IMR-90 (cell line): ENCODE measurements at regions not wholly inside any gene's neighbourhood (a gene's known extent, or its start where the extent isn't known, plus 50 kb on each side); places are given as distances from the start of the nearest gene placed in this dataset.

ENCODE experiments used
- ATAC-seq: fragments of 200-7000 bp; cut with Tn5 transposase; 2 replicates; pipeline ENCODE4 v1.9.1; 2020; ENCODE audit warnings: low read depth, mild to moderate bottlenecking, moderate library complexity
- BruUV-seq: library from RNA; stranded (reverse); fragments of 400-500 nt; replicated peaks from 2 replicates; lab custom pipeline; 2021; lab: Mats Ljungman, UMichigan
- CTCF ChIA-PET: fragments of 300-600 bp; formaldehyde crosslinking; extraction: SDS; loops from one replicate; lab custom pipeline; 2021; ENCODE audit warnings: antibody characterized with exemption; lab: Yijun Ruan, JAX
- POLR2A ChIA-PET: fragments of 300-600 bp; sonication (Branson Sonifier 250); formaldehyde crosslinking; loops from one replicate; lab custom pipeline; 2022; ENCODE audit warnings: antibody characterized with exemption; ENCODE audit not compliant: unreplicated experiment; lab: Charles Lee
- DNase-seq: peaks from one replicate; pipeline ENCODE4 v3.0.0; 2013
- H2AFZ ChIP-seq: replicated peaks from 2 replicates; pipeline ENCODE3; 2013; ENCODE audit warnings: low read length, mild to moderate bottlenecking; ENCODE audit not compliant: poor library complexity
- H2AK5ac ChIP-seq: 2 replicates; pipeline ENCODE4 v1.6.1; 2013; ENCODE audit warnings: low read depth, low read length, inconsistent platforms
- H2AK9ac ChIP-seq: replicated peaks from 2 replicates; pipeline ENCODE3; 2013; ENCODE audit warnings: mild to moderate bottlenecking, low read depth, low read length, moderate library complexity; ENCODE audit not compliant: poor library complexity
- H2BK120ac ChIP-seq: 2 replicates; pipeline ENCODE4 v1.6.1; 2013; ENCODE audit warnings: low read depth, low read length, inconsistent platforms
- H2BK15ac ChIP-seq: 3 replicates; pipeline ENCODE4 v1.6.1; 2013; ENCODE audit warnings: low read depth, low read length, inconsistent platforms
- H2BK20ac ChIP-seq: 2 replicates; pipeline ENCODE4 v1.6.1; 2013; ENCODE audit warnings: low read depth, mild to moderate bottlenecking, inconsistent platforms, low read length, moderate library complexity
- H2BK5ac ChIP-seq: 2 replicates; pipeline ENCODE4 v1.6.1; 2013; ENCODE audit warnings: mild to moderate bottlenecking, low read depth, low read length, inconsistent platforms; ENCODE audit not compliant: poor library complexity, severe bottlenecking
- H3K14ac ChIP-seq: replicated peaks from 2 replicates; pipeline ENCODE4 v1.6.1; 2013; ENCODE audit warnings: low read depth, low read length, inconsistent platforms
- H3K18ac ChIP-seq: 2 replicates; pipeline ENCODE4 v1.6.1; 2013; ENCODE audit warnings: low read depth, low read length, control low read depth
- H3K23ac ChIP-seq: 2 replicates; pipeline ENCODE4 v1.6.1; 2013; ENCODE audit warnings: low read depth, low read length, inconsistent platforms
- H3K27ac ChIP-seq: 2 replicates; pipeline ENCODE4 v1.5.1; 2013; ENCODE audit warnings: mild to moderate bottlenecking, control low read depth, low read length; ENCODE audit not compliant: insufficient read depth
- H3K27me3 ChIP-seq: 2 replicates; pipeline ENCODE4 v1.6.1; 2013; ENCODE audit warnings: low read length; ENCODE audit not compliant: control insufficient read depth, insufficient read depth
- H3K36me3 ChIP-seq: 2 replicates; pipeline ENCODE4 v1.6.1; 2013; ENCODE audit warnings: low read length, mixed read lengths; ENCODE audit not compliant: control insufficient read depth, insufficient read depth
- H3K4ac ChIP-seq: 2 replicates; pipeline ENCODE4 v1.6.1; 2013; ENCODE audit warnings: low read depth, low read length, inconsistent platforms
- H3K4me1 ChIP-seq: 2 replicates; pipeline ENCODE4 v1.6.1; 2013; ENCODE audit warnings: low read length, mixed read lengths; ENCODE audit not compliant: control insufficient read depth, insufficient read depth
- H3K4me2 ChIP-seq: 2 replicates; pipeline ENCODE4 v1.6.1; 2013; ENCODE audit warnings: low read depth, mild to moderate bottlenecking, control low read depth, low read length, moderate library complexity
- H3K4me3 ChIP-seq: 2 replicates; pipeline ENCODE4 v1.5.1; 2013; ENCODE audit warnings: low read depth, mild to moderate bottlenecking, control low read depth, low read length, moderate library complexity; ENCODE audit not compliant: insufficient read depth
- H3K56ac ChIP-seq: 2 replicates; pipeline ENCODE4 v1.6.1; 2013; ENCODE audit warnings: low read length, inconsistent platforms; ENCODE audit not compliant: insufficient read depth; ENCODE audit errors: extremely low read depth
- H3K79me1 ChIP-seq, 2 experiments: 2 replicates each; pipeline ENCODE4 v1.6.1; 2013; ENCODE audit warnings: low read length in 2 of 2, inconsistent platforms in 1 of 2, low read depth in 1 of 2
- H3K9ac ChIP-seq: 2 replicates; pipeline ENCODE4 v1.6.1; 2013; ENCODE audit warnings: low read depth, low read length, control low read depth
- H3K9me1 ChIP-seq: 2 replicates; pipeline ENCODE4 v1.6.1; 2013; ENCODE audit warnings: low read length, inconsistent platforms; ENCODE audit not compliant: insufficient read depth
- H3K9me3 ChIP-seq: 2 replicates; pipeline ENCODE4 v1.6.1; 2013; ENCODE audit warnings: low read length; ENCODE audit not compliant: control insufficient read depth, insufficient read depth
- H4K20me1 ChIP-seq: 2 replicates; pipeline ENCODE4 v1.6.1; 2013; ENCODE audit warnings: low read length, inconsistent platforms; ENCODE audit not compliant: insufficient read depth
- H4K5ac ChIP-seq: 2 replicates; pipeline ENCODE4 v1.6.1; 2013; ENCODE audit warnings: mild to moderate bottlenecking, low read depth, low read length, control low read depth
- H4K8ac ChIP-seq, 2 experiments: 2 replicates each; pipeline ENCODE4 v1.6.1; 2013; ENCODE audit warnings: low read depth in 2 of 2, low read length in 2 of 2, control low read depth in 1 of 2, inconsistent platforms in 1 of 2
- H4K91ac ChIP-seq: 2 replicates; pipeline ENCODE4 v1.6.1; 2013; ENCODE audit warnings: low read depth, low read length, inconsistent platforms; ENCODE audit not compliant: insufficient read depth
- BHLHE40 ChIP-seq: fragments of 150-350 bp; IDR thresholded peaks from 2 replicates; pipeline ENCODE4 v1.6.1; 2016; ENCODE audit warnings: mild to moderate bottlenecking, low read depth, low read length
- CEBPB ChIP-seq: IDR thresholded peaks from 2 replicates; pipeline ENCODE4 v1.6.1; 2012; ENCODE audit warnings: low read depth, low read length, improper control_type of control experiment
- CHD1 ChIP-seq: IDR thresholded peaks from 2 replicates; pipeline ENCODE4 v1.6.1; 2012; ENCODE audit warnings: low read depth, low read length, improper control_type of control experiment
- CTCF ChIP-seq: conservative IDR thresholded peaks from 2 replicates; pipeline ENCODE4 v1.5.1; 2012; ENCODE audit warnings: mild to moderate bottlenecking, low read depth, low read length, improper control_type of control experiment
- ELK1 ChIP-seq: fragments of 150-350 bp; IDR thresholded peaks from 2 replicates; pipeline ENCODE4 v1.6.1; 2016; ENCODE audit warnings: low read depth, mild to moderate bottlenecking, low read length, moderate library complexity, borderline replicate concordance
- FOS ChIP-seq: fragments of 150-350 bp; IDR thresholded peaks from 2 replicates; pipeline ENCODE4 v1.6.1; 2016; ENCODE audit warnings: low read depth, low read length
- MAFK ChIP-seq: IDR thresholded peaks from 2 replicates; pipeline ENCODE4 v1.6.1; 2012; ENCODE audit warnings: low read depth, low read length, improper control_type of control experiment
- MAZ ChIP-seq: IDR thresholded peaks from 2 replicates; pipeline ENCODE4 v1.6.1; 2012; ENCODE audit warnings: low read depth, mild to moderate bottlenecking, low read length, improper control_type of control experiment, moderate library complexity, borderline replicate concordance
- MXI1 ChIP-seq: IDR thresholded peaks from 2 replicates; pipeline ENCODE4 v1.6.1; 2012; ENCODE audit warnings: low read depth, mild to moderate bottlenecking, low read length, moderate library complexity, borderline replicate concordance
- NFE2L2 ChIP-seq: fragments of 150-350 bp; IDR thresholded peaks from 2 replicates; pipeline ENCODE4 v1.6.1; 2016; ENCODE audit warnings: low read depth, mild to moderate bottlenecking, low read length
- POLR2A ChIP-seq: IDR thresholded peaks from 2 replicates; pipeline ENCODE4 v1.6.1; 2012; ENCODE audit warnings: mild to moderate bottlenecking, low read depth, low read length
- RAD21 ChIP-seq: IDR thresholded peaks from 2 replicates; pipeline ENCODE4 v1.6.1; 2012; ENCODE audit warnings: low read length, improper control_type of control experiment
- RCOR1 ChIP-seq: IDR thresholded peaks from 2 replicates; pipeline ENCODE4 v1.6.1; 2012; ENCODE audit warnings: mild to moderate bottlenecking, low read length, improper control_type of control experiment; ENCODE audit not compliant: insufficient replicate concordance
- RFX5 ChIP-seq: IDR thresholded peaks from 2 replicates; pipeline ENCODE4 v1.8.0; 2012; ENCODE audit warnings: low read depth, mild to moderate bottlenecking, low read length, moderate library complexity
- SMC3 ChIP-seq: fragments of 150-350 bp; IDR thresholded peaks from 2 replicates; pipeline ENCODE4 v1.6.1; 2016; ENCODE audit warnings: low read depth, mild to moderate bottlenecking, antibody characterized with exemption, low read length, moderate library complexity
- USF2 ChIP-seq: fragments of 150-350 bp; IDR thresholded peaks from 2 replicates; pipeline ENCODE4 v1.6.1; 2017; ENCODE audit warnings: mild to moderate bottlenecking, antibody characterized with exemption, low read length, low read depth
- WGBS, 2 experiments: methylation state at CpG; one replicate each; pipeline versions ENCODE4 v1.1.5 to v1.1.7; 2013; ENCODE audit warnings: missing lambda C conversion rate in 2 of 2; ENCODE audit not compliant: insufficient read length in 1 of 2; ENCODE audit errors: extremely low coverage in 2 of 2; 5-methylcytosine and 5-hydroxymethylcytosine counted together
- dilution Hi-C: fragments of 300-500 bp; cut with HindIII; formaldehyde crosslinking; loops from one replicate; pipeline ENCODE4 v1.14.3; 2018; ENCODE audit warnings: low sequenced_read_pairs; ENCODE audit not compliant: unreplicated experiment
- in situ Hi-C: fragments of 300-500 bp; cut with MboI; formaldehyde crosslinking; loops from 3 replicates; pipeline ENCODE4 v1.14.3; 2019; ENCODE audit warnings: low sequenced_read_pairs, inconsistent platforms, mixed read lengths
- intact Hi-C: fragments of 100-400 bp; cut with micrococcal nuclease; formaldehyde crosslinking; loops from 2 replicates; pipeline ENCODE4 v1.10.0; 2022

GRCh38 chr12:28793581-28794151, 355.4 kb upstream of the FAR2 start:
- Histone ChIP-seq H3K4me3 (no peak overlapping the region), H3K36me3 (no peaks in the 10 kb centered on the region), H3K79me1 (no peaks in the 10 kb centered on the region), H3K14ac (peak overlapping the region; percentile 35; the same call in 1 of the 2 replicates), H3K4me1 (0 out of 2 replicates have a peak, but pooled peaks cover 2% of the 10 kb centered on the region), H2AK5ac (no peak overlapping the region), H3K27ac (no peak overlapping the region), H3K4me2 (no peak overlapping the region), H2BK120ac (no peak overlapping the region), H2BK5ac (no peak overlapping the region), H4K91ac (no peak overlapping the region), H3K23ac (no peak overlapping the region), H3K9ac (no peak overlapping the region), H2AFZ (no peak overlapping the region), H3K9me3 (no peaks in the 10 kb centered on the region), H4K8ac (no peak overlapping the region), H2BK15ac (no peak overlapping the region), H3K18ac (peak overlapping the region; percentile 39; the same call in 1 of the 2 replicates), H3K56ac (no peak overlapping the region), H3K9me1 (no peaks in the 10 kb centered on the region), H4K5ac (peak overlapping the region; percentile 43; the same call in 1 of the 2 replicates), H2BK20ac (no peak overlapping the region), H3K4ac (no peak overlapping the region), H3K27me3 (no peaks in the 10 kb centered on the region), H2AK9ac (no peak overlapping the region), H4K20me1 (no peaks in the 10 kb centered on the region)
- intact Hi-C loops (no loop called here), in situ Hi-C loops (no loop called here), dilution Hi-C loops (no loop called here)
- CTCF ChIA-PET = no interaction called here
- POLR2A ChIA-PET = no interaction called here
- no peak for TF ChIP-seq CTCF
- TF ChIP-seq MAZ = no peak
- TF ChIP-seq CHD1 = no peak
- no peak for TF ChIP-seq ELK1
- no peak for TF ChIP-seq RCOR1
- TF ChIP-seq NFE2L2 = no peak
- TF ChIP-seq SMC3 = no peak
- TF ChIP-seq MAFK = no peak
- no peak for TF ChIP-seq RFX5
- TF ChIP-seq USF2 = no peak
- no peak for TF ChIP-seq FOS
- TF ChIP-seq RAD21 = no peak
- TF ChIP-seq POLR2A = no peak
- TF ChIP-seq MXI1 = no peak
- TF ChIP-seq BHLHE40 = no peak
- no peak for TF ChIP-seq CEBPB
- ATAC-seq (no peak), DNase-seq (no peak)
- no CpG with 5 or more reads among the region's 3 CpGs for WGBS, 2 experiments
- no TSS peak for BruUV-seq
